Prostate gland (tissue), 2 donors: ENCODE measurements at regions not wholly inside any gene's neighbourhood (a gene's known extent, or its start where the extent isn't known, plus 50 kb on each side); places are given as distances from the start of the nearest gene placed in this dataset.

Experiments
- CTCF ChIP-seq, 4 experiments: fragments of 200-600 bp in 2 of 4; fragments of 450-650 bp in 2 of 4; sonication (generic) in 2 of 4; IDR thresholded peaks; 1 replicate in 3 of 4; 2 replicates in 1 of 4; pipeline ENCODE4 v1.5.1; 2016 to 2019; ENCODE audit warnings: antibody characterized with exemption in 4 of 4, mild to moderate bottlenecking in 2 of 4, moderate library complexity in 2 of 4
- POLR2AphosphoS5 ChIP-seq: sonication (generic); formaldehyde crosslinking; IDR thresholded peaks from one replicate; pipeline ENCODE4 v1.6.1; 2017; ENCODE audit warnings: antibody characterized with exemption

- TF ChIP-seq CTCF (IDR thresholded peaks at IDR 0.05) (no peak), POLR2AphosphoS5 (no peak)
Observed at GRCh38 chr10:113435881-113436280, 117.0 kb upstream of the HABP2 start.
